Adrenal gland (tissue), 9 donors: ENCODE measurements at regions not wholly inside any gene's neighbourhood (a gene's known extent, or its start where the extent isn't known, plus 50 kb on each side); places are given as distances from the start of the nearest gene placed in this dataset.
"Not testable (repeated sequence)": the region's sequence is repeated elsewhere in the genome, so short reads cannot be mapped to it uniquely, and the experiment has no call there.

Experiments
- DNase-seq, 7 donors: peaks; one replicate each; pipeline ENCODE4 v3.0.0-alpha.2; 2019 to 2020
- H3K27ac ChIP-seq, 5 donors: fragments of 200-600 bp; sonication (generic) in 4 of 5; 1 replicate in 3 of 5; 2 replicates in 2 of 5; pipeline versions ENCODE4 v1.5.1 to v1.8.0; 2016 to 2020; ENCODE audit warnings: mild to moderate bottlenecking in 1 of 5
- H3K27me3 ChIP-seq: fragments of 200-600 bp; 2 replicates; pipeline ENCODE4 v1.8.0; 2021
- H3K36me3 ChIP-seq, 2 donors: fragments of 200-600 bp; replicated peaks in 1 of 2; 1 replicate in 1 of 2; 2 replicates in 1 of 2; pipeline versions ENCODE4 v1.5.1 to v1.8.0; 2018 to 2022
- H3K4me1 ChIP-seq, 2 donors: fragments of 200-600 bp; replicated peaks in 1 of 2; 1 replicate in 1 of 2; 2 replicates in 1 of 2; pipeline versions ENCODE4 v1.5.1 to v1.8.0; 2018 to 2021
- H3K4me3 ChIP-seq, 4 donors: fragments of 200-600 bp; sonication (generic) in 3 of 4; one replicate each; pipeline ENCODE4 v1.5.1; 2016 to 2018
- H3K9me3 ChIP-seq, 3 donors: fragments of 200-600 bp; sonication (generic) in 1 of 3; replicated peaks in 1 of 3; 1 replicate in 2 of 3; 2 replicates in 1 of 3; pipeline versions ENCODE4 v1.5.1 to v1.8.0; 2016 to 2021
- WGBS, 4 donors: extraction: QIAGEN DNeasy Blood & Tissue Kit in 2 of 4; methylation state at CpG; one replicate each; pipeline versions ENCODE4 v1.1.5 to v1.1.7; 2013 to 2017; 5-methylcytosine and 5-hydroxymethylcytosine counted together
- intact Hi-C, 2 donors: fragments of 100-400 bp; cut with DNase I; formaldehyde crosslinking; loops; one replicate each; pipeline versions ENCODE4 v1.14.1 to v1.15.0; 2022 to 2023
- donor health status: healthy with polysubstance abuse.
- donor health status: Bipolar disorder and iron deficiency.
- donor health status: DM: yes; HTN: yes; CAD: no.
- donor health status: DM: no; HTN: no; CAD: no.
- donor health status: DM: no; HTN: no; CAD: no.

DNA sequence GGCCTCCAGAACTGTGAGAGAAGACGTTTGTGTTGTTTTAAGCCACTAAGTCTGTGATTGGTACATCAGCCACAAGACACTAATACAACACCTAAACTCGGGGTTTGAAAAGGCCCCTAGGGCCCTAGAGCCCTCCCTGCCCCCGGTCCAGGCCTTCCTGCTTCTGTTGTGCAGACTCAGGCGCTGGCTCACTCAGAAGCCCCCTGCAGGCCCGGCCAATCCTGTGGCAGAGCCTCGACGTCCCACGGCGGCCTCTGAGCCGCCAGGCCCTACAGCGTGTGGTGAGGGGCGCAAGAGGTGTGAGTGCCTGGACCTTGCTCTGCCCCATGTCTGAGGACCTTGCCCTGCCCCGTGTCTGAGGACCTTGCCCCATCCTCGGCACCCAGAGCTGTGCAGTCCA lies 3964.0 kb upstream of the TPTE start:
- H3K4me3 ChIP-seq, H3K9me3 ChIP-seq, H3K27me3 ChIP-seq, H3K27ac ChIP-seq, intact Hi-C loops, H3K36me3 ChIP-seq, H3K4me1 ChIP-seq: not testable (repeated sequence)
- DNase-seq: peak in 1 of 7 donors; percentile 10
- 100% methylated on average over 1 of the region's 14 CpGs; no CpG with 5 or more reads in 3 of the 4 donors for WGBS, 4 donors

DNA sequence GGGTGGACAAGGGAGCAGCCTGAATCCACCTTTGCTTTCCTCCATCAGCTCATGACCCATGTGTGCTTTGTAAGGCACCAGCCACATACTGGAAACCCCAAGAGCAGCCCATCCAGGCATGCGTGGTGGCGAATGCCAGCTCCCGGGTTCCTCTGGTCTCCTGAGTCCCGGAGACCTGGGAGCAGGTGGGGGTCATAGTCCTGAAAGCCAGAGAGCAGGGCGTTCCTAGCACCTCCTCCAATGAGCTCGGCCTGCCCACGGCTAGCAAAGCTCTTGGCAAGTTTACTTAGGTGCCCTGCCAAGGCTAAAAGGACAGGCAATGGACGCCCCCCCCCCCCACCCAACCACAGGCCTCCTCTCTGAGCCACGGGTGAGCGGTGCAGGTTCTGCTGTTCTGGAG lies 3960.2 kb upstream of the TPTE start:
- H3K4me1 ChIP-seq, intact Hi-C loops, H3K4me3 ChIP-seq, H3K27me3 ChIP-seq, H3K9me3 ChIP-seq, H3K27ac ChIP-seq, H3K36me3 ChIP-seq, DNase-seq: not testable (repeated sequence)
- WGBS, 4 donors: 20 to 70% methylated on average over 1 to 2 of the region's 10 CpGs; no CpG with 5 or more reads in 2 of the 4 donors

- H3K4me3 ChIP-seq, H3K4me1 ChIP-seq, H3K9me3 ChIP-seq, H3K27me3 ChIP-seq, H3K36me3 ChIP-seq, H3K27ac ChIP-seq, intact Hi-C loops: not testable (repeated sequence)
- no CpG with 5 or more reads among the region's 9 CpGs for WGBS, 4 donors
- peak in 1 of 7 donors; percentile 4 for DNase-seq
Measured at GRCh38 chr21:6561578-6561977, 3959.8 kb upstream of the TPTE start.

DNA sequence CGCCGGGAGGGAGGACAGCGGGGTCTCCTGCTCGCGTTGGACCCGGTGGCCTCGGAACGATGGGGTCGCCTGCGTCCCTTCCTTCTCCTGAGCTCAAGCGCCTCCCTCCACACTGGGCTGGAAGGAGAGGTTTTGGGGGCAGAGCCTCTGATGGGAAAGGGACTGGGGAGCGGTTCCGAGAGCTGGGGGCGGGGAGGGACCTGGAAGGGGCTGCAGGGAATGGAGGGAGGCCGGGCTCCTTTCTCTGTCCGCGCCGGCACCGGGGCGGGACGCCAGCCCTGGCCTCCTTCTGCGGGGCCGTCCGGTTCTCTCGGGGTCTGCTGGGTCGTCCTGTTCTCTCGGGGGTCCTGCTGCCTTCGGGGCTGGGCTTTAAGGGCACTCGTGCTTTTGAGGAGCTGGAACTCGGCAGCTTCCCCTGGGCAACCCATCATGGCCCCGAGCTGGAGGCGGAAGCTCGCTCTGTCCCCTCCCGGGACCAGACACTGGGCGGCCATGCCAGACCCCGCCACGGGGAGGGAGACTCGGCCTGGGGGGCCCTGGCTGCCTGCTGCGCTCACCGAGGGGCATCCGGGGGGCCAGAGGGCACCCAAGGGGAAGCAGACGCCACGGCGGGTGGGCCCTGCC lies 3956.7 kb upstream of the TPTE start:
- H3K27me3 ChIP-seq, H3K4me1 ChIP-seq, H3K4me3 ChIP-seq, H3K36me3 ChIP-seq, H3K9me3 ChIP-seq, intact Hi-C loops, H3K27ac ChIP-seq: not testable (repeated sequence)
- peak in 2 of 7 donors; percentile 8 to 15 for DNase-seq
- 43% methylated on average over 9 of the region's 44 CpGs; no CpG with 5 or more reads in 3 of the 4 donors for WGBS, 4 donors

- intact Hi-C loops, H3K36me3 ChIP-seq, H3K27me3 ChIP-seq, H3K27ac ChIP-seq, H3K9me3 ChIP-seq, H3K4me3 ChIP-seq, H3K4me1 ChIP-seq: not testable (repeated sequence)
- WGBS, 4 donors: 31 to 56% (median 37%) methylated on average over 7 to 13 of the region's 17 CpGs
- peak in 5 of 7 donors; percentile 5 to 58 (median 12) for DNase-seq
Measured at GRCh38 chr21:6565190-6566094, 3955.9 kb upstream of the TPTE start.

- H3K4me1 ChIP-seq, H3K4me3 ChIP-seq, intact Hi-C loops, H3K27me3 ChIP-seq, H3K36me3 ChIP-seq, H3K9me3 ChIP-seq, H3K27ac ChIP-seq: not testable (repeated sequence)
- peak in 1 of 7 donors; percentile 74 for DNase-seq
- WGBS, 4 donors: 45% methylated on average over 3 of the region's 5 CpGs; no CpG with 5 or more reads in 3 of the 4 donors
Measured at GRCh38 chr21:6567542-6567941, 3953.8 kb upstream of the TPTE start.

- intact Hi-C loops, DNase-seq, H3K9me3 ChIP-seq, H3K4me3 ChIP-seq, H3K36me3 ChIP-seq, H3K27me3 ChIP-seq, H3K4me1 ChIP-seq, H3K27ac ChIP-seq: not testable (repeated sequence)
- no CpG with 5 or more reads among the region's 16 CpGs for WGBS, 4 donors
Measured at GRCh38 chr21:6569152-6569551, 3952.2 kb upstream of the TPTE start.

GRCh38 chr21:6569587-6570392 lies 3951.6 kb upstream of the TPTE start:
- H3K9me3 ChIP-seq, H3K27me3 ChIP-seq, H3K27ac ChIP-seq, H3K36me3 ChIP-seq, H3K4me1 ChIP-seq, DNase-seq, H3K4me3 ChIP-seq, intact Hi-C loops: not testable (repeated sequence)
- no CpG with 5 or more reads among the region's 19 CpGs for WGBS, 4 donors

DNA sequence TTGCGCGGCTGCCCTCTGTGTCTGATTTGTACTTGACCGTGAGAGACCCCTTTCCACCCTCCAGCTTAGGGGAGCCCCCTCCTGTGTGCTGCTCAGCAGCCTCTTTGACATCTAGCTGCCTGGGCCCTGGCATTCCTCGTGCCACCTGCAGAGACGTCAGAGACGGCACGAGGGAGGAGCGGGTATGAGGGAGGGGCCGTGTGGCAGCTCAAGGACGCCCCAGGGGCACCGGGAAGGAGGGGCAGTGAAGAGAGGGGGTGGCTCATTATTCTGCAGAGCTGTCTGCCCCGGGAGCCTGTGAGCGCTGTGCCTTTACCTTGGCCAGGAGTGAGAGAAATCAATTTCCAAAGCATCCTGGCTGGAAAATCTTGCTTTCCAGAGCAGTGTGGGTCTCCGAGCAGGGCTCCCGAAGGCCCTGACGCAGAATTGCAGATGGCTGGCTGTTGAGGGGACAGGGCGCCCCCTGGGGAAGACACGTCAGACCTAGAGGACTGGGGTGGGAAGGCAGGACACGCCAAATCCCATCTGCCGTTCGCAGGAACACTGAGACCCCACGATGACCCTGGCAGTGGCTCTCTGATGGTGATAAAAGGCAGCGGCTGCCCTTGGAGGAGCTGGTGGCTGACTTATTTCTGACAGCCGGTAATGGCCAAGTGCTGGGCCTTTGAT lies 3950.5 kb upstream of the TPTE start:
- WGBS, 4 donors: no CpG with 5 or more reads among the region's 24 CpGs
- H3K4me3 ChIP-seq, H3K27ac ChIP-seq, intact Hi-C loops, H3K36me3 ChIP-seq, DNase-seq, H3K4me1 ChIP-seq, H3K9me3 ChIP-seq, H3K27me3 ChIP-seq: not testable (repeated sequence)

DNA sequence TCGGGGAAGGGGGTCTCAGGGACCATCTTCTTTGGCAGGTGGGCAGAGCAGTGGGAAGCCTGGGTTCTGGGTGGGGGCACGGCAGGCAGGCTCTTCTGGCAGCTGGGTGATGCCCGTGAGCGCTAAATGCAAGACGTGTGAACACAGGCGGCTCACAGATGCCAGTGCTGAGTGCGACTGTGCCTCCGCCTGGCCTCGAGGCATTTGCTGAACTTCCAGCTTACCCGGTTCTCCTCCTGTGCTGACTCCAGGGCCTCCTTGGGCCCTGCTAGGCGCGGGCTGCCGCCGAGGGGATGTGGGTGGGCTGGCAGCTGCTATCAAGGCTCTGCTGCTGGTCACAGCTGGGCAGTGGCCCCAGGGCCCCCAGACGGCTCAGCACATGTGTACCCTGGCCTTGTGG lies 3947.8 kb upstream of the TPTE start:
- H3K36me3 ChIP-seq, DNase-seq, H3K4me1 ChIP-seq, intact Hi-C loops, H3K27me3 ChIP-seq, H3K9me3 ChIP-seq, H3K4me3 ChIP-seq, H3K27ac ChIP-seq: not testable (repeated sequence)
- no CpG with 5 or more reads among the region's 15 CpGs for WGBS, 4 donors
